Fibroblast of skin of right quadriceps (primary cell): ENCODE measurements at regions not wholly inside any gene's neighbourhood (a gene's known extent, or its start where the extent isn't known, plus 50 kb on each side); places are given as distances from the start of the nearest gene placed in this dataset.

ENCODE experiments used
- DNase-seq: peaks from one replicate; pipeline ENCODE4 v3.0.0-alpha.2; 2013

DNA sequence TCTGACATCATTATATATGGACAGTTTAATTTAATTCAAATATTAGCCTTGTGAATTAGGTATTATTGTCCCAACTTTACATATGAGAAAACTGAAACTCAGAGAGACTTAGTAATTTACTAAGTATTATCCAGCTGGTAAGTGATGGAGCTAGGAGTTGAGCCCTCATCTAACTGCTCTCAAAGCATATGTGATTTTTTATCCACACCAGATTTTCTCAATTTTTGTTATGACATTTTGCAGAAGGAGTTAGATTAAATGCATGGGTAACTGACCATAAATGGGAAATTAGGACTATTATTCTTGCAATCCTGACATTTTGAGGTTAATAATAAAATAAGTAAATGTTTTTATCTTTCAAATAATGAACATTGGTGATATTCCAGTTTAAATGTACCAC, 778.3 kb upstream of the SORCS1 start:
- no peak for DNase-seq

DNA sequence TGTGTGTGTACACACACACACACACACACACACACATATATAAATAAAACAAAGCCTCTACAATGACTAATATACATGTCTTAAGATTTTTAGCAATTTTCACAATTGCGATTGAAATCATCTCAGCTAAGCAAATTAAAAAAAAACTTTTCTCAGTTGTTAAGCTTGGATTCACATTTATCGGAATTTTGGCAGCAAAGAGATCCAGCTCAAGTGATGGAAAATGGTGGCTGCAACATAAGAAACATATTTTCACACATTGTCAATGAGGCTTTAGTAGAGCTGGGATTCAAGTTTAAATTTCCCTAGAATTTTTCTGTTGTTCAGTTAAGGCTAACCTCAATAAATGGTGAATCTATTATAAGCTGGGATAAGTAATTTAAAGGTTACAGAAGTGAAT, 768.6 kb upstream of the SORCS1 start:
- DNase-seq: no peak

DNA sequence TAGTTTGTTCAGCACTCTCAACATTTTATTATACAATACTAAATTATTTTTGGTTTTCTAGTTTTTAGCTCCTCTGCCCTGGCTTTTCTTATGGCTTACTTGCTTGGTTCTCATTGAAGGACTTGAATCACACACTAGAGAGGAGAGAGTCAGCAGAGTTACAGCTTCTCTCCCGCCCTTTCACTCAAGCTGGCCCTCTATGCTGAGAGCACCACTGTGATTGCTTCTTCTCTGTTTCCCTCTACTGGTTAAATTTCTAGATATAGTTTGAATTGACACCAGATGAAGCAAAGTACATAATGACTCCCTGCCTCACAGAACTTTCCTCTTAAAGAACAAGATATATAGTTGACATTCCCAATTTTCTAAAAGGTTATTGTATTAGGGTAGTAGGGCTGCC, 767.3 kb upstream of the SORCS1 start:
- no peak for DNase-seq

DNA sequence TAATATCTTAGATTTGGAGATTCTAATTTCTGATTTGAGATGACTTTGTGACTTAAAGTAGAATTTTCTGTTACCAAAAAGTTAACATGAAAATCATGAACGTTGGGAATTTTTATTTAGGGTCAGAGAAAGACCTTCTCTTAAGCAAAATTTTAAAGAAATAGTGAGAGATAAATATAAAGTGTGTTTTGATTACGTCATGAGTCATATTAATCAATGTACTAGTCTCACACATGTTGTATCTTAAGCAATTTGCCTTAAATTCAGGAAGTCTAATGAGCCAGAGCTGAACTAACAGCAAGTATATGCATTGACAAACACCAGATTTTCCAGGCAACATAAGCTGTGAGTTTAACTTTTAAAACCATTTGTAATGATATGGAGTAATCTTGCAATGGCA, 765.5 kb upstream of the SORCS1 start:
- DNase-seq: no peak

DNA sequence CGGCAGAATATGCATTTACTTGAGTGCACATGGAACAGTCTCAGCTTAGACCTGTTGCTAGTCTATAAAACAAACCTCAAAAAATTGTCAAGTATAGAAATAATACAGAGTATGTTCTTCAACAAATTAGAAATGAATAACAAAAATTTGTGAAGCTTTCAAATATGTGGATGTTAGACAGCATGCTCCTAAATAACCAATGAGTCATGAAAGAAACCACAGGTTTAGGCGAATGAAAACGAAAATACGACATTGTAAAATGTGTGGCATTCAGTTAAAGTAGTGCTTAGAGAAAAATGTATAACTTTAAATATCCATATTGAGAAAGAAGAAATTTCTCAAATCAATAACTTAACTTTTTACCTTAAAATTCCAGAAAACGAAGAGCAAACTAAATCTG, 760.0 kb upstream of the SORCS1 start:
- no peak for DNase-seq

DNA sequence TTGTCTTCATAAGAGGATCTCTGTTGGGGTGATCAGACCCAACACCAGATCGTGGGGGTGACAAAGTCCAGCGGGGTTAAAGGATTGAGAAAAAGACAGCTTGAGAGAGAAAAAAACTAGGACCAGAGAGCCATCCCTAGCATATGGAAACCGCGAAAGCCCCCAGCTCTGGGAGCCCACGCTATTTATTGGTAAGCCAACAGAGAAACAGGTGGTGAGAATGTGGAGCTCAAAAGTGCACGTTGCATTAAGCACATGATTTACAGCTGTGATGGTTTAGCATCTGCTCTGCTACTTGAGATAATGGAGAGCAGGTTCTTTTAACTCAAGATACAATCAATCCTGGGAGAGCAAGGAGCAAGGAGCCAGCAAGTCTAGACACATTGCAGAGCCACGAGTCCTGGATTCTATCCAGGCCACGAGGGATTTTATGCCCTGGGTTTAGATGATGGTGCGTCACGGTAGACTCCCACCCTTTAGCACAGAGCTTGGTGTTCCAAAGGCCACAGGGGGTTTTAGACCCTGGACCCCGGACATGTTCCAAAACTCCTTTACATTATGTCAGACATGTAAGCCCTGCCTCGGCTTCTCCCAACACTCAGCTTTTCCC, 755.2 kb upstream of the SORCS1 start:
- DNase-seq: no peak

DNA sequence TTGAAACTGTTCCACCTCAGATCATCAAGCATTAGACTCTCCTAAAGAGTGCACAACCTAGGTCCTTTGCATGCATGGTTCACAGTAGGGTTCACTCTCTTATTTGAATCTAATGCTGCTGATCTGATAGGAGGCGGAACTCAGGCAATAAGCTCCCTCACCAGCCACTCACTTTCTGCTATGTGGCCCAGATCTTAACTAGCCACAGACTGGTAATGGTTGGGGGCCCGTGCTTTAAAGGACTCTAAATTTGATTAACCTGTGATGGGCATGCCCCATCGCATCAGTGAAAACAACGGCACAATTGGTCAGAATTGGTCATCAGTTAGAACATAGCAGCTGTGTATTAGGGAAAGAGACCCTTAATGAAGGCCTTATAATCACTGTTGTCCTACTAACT, 753.7 kb upstream of the SORCS1 start:
- DNase-seq: no peak

DNA sequence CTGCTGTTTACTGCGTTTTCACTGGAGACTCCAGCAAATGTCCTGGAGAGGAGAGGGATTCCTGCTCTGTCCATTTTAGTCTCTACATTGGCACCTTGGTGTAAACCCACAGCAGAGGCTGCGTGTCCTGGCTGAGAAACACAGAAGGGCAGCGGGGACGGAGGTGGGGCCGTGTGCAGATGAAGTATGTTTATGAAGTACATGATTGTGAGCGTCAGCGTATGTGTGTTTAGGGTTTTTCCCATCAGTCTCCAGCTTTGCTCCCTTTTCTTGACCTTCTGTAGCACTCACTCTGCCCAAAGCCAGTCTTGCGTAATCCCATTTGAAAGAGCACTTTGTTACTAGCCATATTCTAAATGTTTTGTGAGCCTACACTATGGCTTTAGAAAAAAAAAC, 750.7 kb upstream of the SORCS1 start:
- DNase-seq: peak; percentile 14

DNA sequence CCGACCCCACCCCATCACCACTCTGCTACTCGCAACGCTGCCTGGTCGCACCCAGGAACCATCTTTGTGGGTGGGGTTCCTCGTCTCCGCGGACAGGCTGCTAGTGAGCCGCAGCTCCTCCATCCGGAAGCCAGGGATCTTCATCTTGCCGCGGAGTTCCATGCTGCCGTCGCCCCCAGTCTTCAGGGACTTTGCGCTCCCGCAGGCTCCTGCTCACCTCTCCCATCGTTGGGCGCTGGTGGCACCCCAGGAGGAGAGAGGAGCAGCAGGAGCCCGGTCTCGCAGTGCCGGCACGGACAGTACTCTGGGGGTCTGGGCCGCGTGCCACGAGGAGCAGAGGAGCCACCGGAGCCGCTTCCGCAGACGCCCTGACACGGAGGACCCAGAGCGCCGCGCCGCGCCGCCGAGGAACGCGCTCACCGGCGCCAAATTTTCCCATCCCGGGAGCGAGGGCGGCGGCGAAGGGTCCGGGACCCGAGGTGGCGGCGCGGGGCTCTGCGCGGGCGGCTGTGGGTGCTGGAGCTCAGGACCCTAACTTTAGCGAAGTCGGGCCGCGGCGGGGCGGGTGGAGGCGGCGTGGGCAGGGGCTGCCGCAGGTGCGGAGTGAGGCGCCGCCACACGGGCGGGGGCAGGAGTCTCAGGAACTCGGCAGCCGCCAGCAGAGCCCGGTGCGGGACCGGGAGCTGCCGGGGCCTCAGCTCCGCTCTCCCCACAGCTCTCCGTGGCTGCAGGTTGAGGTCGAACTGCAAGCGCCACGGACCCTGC, 750.1 kb upstream of the SORCS1 start:
- peak; percentile 25 for DNase-seq

DNA sequence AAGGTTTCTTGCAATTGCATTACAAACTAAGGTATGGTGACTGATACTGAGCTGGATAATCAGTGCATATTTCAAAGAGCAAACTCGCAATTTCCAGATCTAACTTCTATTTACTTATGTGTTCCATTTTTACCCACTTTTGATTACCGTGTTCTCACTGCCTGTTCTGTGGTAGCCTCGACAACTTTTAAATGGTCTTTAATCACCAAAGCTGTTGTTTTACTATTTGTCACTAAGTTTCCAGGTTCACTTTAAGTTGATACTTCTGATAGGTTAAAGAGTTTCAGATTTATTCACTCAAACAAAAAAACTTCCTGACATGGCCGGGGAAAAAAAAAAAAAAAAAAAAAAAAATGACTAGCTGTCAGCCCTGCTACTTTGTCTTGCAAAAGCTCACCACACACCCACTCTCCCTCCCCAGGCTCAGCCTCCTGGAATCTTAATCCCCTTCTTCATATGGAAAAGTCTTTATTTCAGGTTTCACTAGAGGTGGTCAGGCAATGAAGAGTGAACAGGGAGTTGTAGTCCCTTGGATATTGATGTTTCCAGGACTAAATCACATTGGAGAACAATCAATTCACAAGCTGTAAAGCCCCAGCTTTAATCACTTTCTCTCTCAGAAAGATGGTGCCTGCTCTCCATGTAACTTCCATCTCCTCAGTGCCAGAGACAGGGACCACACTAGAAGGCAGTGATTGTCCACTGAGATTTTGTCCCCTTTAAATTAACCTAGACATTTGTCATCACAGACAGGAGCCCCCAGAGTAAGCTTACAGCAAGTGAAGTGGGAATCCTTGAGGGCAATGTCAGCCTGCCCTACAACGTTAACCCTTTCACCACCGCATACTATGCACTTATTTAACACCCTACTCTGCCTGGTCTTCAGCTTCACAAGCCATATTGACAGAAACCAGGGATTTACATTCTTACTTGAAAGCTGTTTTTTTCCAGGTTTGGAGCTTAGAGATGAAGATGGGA, 749.1 kb upstream of the SORCS1 start:
- DNase-seq: no peak

DNA sequence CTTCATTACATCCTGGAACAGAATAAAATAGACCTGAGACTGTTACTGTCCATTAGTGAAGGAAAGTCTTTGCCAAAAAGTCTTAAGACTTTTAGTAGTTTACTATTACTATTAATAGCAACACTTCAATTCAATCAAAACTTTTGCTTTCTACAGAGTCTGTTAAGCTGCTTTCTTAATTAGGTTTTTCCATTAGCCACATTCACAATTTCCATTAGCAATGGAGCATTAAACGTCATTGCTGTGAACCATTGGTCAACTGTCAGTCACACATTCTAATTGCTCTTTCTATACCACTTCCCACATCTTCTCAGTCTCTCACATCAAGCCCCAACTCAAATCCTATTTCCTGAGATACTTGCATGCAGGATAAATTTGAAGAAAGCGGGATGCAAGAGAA, 736.6 kb upstream of the SORCS1 start:
- no peak for DNase-seq

DNA sequence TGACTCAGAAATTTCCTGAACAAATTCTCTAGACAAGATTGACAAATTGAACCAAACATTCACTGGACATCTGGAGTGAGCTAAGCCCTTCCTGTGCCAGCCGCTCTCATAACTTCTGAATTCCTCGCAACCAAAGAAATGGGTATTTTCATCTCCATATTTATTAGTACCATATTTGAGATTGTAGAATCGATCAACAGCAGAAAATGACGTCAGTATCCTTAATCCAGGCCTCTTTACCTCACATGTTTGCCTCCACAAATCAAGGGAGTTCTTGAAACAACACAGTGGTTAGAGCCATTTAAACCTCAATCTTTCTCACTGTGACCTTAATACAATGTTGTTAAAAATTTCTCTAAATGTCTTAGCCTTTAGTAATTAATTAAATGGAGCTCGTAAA, 735.6 kb upstream of the SORCS1 start:
- DNase-seq: no peak

DNA sequence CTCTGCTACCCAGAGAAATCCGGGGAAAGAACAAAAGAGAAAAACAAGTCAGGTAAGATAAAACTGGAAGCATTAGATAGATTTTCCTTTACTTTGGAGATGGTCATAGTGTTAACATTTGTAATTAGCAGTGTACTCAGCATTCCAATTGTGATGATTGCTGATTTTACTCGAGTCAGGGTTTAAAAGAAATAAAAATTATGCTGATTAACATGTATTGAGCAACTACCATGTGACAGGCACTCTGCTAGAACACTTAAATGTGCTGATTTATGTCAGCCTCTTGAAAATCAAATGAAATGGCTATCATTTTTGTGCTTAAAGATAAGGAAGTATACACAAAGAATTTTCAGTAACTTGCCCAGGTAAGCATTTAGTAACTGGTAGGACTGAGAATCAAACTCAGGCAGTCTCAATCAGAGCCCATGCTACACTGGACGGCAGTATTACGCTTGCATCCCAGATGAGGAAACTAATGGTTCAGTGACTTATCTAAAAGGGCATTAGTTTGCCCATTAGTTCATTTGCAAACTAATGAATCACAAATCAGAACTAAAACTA, 735.1 kb upstream of the SORCS1 start:
- no peak for DNase-seq

DNA sequence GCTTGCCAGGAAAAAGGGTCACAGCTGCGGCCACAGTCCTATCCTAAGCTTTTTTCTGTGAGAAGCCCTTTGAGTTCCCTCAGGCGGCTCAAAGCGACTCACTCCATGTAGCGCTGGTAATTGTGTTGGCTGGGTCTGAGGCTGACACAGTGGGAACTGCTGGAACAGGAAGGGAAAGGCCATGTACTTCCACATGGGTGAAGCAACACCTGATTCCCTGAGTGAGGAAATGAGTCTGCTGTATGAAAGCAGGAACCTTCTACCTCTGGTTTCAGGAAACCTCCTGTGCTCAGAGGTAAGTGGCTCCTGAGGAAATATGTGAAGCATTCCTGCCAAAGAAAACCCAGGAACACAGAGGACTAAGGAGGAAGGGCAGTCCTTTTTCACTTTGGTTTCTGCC, 734.6 kb upstream of the SORCS1 start:
- DNase-seq: no peak

DNA sequence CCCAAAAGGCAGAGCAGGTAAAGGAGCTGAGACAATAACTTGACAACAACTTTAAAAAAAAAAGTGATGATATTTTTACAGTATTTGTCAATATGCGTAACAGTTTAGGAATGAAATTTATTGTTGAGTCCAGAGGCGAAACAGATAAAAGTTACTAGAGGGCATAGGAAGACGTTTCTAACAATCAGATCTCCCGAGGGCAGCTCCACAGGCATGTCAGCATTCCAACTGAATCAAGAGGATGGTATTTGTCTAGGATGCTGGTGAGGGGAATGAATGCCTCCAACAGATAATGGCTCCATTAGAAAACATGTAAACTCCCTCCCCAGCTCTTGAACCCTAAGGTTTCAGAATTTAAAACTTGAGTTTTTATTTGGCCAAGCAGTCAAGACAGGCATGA, 733.9 kb upstream of the SORCS1 start:
- DNase-seq: no peak

DNA sequence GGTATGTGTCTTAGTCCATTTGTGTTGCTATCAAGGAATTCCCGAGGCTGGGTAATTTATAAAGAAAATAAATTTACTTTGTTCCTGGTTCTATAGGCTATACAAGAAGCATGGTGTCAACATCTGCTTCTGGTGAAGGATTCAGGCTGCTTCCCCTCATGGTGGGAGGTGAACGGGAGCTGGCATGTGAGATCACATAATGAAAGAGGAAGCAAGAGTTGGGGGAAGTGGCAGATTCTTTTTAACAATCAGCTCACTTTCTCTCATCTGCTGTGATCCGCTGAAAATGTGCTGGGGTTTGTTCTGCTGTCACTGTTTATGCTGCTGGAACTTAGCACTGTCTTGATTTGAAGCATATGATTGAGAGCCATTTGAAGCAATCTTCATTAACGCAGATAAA, 730.0 kb upstream of the SORCS1 start:
- no peak for DNase-seq

DNA sequence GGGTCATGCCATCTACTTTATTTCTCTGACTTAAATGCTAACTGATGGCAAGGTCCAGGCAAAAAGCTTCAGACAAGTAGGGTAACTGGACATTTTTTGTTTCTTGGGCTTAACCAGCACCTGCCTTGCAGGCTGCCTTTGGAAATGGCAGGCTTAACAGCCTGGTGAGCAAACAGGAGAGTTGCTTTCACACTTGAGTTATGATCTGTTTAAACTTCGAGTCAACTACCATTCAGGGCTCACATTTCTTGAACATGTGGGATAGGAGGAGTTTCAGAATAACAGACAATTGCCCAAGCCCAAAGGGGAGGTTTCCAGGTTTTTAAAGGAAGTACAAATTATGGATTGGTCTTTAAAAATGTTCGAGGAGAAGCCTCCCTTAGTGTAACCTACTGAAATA, 724.6 kb upstream of the SORCS1 start:
- DNase-seq: no peak

DNA sequence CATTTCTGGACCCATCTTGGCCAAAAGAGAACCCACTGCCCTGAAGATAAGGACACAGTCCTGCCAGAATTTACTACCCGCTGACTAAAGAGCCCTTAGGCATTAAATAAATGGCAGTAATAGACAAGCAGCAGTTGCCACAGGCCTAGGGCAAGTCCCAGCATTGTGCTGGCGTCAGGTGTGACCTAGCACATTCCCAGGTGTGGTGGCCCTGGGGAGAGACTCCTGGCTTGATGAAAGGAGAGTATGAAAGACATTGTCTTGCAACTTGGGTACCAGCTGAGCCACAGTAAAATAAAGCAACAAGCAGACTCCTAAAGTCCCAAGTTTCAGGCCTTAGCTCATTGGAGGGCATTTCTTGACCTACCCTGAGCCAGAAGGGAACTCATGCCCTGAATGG, 715.7 kb upstream of the SORCS1 start:
- DNase-seq: no peak

DNA sequence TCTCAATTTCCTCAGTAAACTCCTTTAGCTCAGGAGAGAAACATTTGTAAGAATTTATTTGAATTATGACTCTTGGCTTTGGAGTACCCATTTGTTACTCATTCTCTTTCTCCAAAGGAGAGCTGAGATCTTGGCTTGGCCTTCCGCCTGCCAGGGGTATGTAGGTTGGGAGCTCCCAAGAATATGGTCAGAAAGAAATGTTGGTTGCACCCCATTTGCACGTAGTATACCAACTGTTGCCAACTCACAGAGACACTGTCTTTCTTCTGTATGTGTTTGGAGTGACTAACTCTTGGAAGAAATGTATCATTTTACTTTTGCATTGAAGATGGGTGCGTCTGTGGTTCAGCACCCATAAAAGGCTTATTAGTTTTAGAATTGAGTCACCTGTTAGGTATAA, 708.5 kb upstream of the SORCS1 start:
- no peak for DNase-seq

DNA sequence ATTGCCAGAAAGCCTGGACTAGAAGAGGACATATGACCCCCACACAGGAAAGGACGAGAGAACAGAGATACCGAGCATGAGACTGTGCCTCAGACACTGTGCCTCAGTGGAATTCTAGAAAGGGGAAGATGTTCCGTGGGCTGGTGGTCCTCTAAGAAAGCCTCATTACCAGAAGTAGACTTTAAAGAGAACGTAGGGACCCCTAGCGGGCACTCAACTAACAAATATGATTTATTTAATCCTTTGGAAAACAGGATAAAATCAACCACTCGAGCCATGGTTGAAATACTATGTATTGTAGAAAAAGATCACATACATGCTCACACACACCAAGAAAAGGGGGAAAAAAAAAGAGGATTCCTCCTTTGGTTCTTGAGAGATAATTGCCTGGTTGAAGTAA, 701.2 kb upstream of the SORCS1 start:
- no peak for DNase-seq

DNA sequence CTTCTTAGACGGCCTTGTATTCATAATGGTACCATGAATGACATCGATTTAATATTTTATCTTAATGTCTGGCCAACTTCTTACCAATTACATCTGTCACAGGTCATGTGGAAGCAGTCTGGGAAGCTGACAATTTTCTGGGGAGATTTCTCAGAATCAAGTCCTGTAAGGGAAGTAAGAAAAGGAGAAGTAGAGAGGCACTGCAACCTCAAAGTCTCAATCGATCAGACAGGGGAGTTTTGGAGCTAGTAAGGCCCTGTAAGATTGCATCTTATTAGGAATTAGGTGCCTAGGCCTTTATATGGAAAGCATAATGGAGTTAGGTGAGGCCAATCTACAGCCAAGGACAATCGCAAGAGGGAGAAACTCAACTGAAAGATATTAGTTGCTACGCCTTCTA, 694.6 kb upstream of the SORCS1 start:
- DNase-seq: no peak

DNA sequence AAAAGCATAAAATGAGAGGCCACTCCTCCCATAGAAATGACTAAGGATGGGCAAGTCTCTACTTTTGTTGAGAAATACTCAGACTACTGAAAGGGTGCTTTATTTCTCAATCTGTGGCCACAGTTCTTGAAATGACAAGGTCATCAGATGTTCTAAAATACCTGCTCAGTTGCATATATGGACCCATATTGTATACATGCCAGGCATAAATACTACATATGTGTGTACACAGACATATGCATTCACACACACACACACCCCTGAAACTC, 691.5 kb upstream of the SORCS1 start:
- no peak for DNase-seq

DNA sequence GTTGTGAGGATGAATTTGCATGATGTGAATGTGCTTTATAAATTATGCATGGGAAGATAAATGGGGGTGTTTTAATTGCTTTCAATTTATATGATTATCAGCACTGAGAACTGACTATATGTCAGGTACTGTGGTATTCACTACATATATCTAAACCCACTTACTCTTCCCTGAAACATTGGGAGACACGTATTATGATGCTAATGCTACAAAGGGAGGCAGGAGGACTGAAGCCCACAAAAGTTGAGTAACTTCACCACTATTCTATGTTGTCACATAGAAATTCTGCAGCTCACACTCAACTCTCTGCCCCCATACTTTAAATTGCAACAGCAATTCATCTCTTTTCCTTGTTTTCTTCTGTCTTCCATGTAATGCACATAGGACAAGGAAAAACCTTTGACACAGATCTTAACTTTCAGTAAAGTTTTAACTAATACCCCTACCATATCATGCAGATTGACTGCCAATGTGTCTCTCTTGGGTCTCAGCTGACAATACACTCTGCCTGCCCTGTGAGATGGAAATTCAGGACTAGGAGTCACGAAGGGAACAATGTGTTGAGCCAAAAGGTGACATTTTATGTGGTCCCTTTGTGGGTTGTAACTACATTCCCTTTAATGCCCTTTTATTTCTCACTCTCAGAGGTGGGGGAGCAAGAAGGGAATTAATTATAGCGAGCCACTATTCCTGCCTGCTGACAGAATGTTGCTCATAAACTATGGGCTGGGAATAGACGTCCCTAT, 691.0 kb upstream of the SORCS1 start:
- no peak for DNase-seq
